A673 (cell line): ENCODE measurements at regions not wholly inside any gene's neighbourhood (a gene's known extent, or its start where the extent isn't known, plus 50 kb on each side); places are given as distances from the start of the nearest gene placed in this dataset.

Experiments
- CTCF ChIP-seq: fragments of 300-800, 200-600 bp; sonication (generic); conservative IDR thresholded peaks from 2 replicates; pipeline ENCODE4 v1.5.1; 2017; ENCODE audit warnings: low read depth, mild to moderate bottlenecking, antibody characterized with exemption, low read length, moderate library complexity, mixed read lengths
- EZH2 ChIP-seq: fragments of 200-600 bp; sonication (generic); IDR thresholded peaks from 2 replicates; pipeline ENCODE4 v1.6.1; 2017; ENCODE audit warnings: borderline replicate concordance, low read depth, mild to moderate bottlenecking, mixed read lengths, antibody characterized with exemption, low read length; ENCODE audit not compliant: poor library complexity, severe bottlenecking

DNA sequence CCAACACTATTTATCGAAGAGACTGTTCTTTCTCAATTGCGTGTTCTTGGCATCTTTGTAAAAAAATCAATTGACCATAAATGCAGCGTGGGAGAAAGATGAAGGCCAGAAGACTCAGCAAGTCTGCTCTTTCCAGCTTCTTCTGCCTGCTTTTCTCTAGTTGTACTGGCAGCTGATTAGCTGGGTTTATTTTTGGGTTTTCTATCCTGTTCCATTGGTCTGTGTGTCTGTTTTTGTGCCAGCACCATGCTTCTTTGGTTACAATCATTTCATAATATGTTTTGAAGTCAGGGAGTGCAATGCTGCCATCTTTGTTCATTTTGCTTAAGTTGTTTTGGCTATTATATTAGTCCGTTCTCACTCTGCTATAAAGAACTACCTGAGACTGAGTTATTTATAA, 201.8 kb upstream of the B3GALT2 start:
- no peak for TF ChIP-seq CTCF
- no peak for TF ChIP-seq EZH2
